WTC11 (cell line): ENCODE measurements at regions not wholly inside any gene's neighbourhood (a gene's known extent, or its start where the extent isn't known, plus 50 kb on each side); places are given as distances from the start of the nearest gene placed in this dataset.
"Not testable (repeated sequence)": the region's sequence is repeated elsewhere in the genome, so short reads cannot be mapped to it uniquely, and the experiment has no call there.

Experiments used
- ATAC-seq: fragments of 200-7000 bp; cut with Tn5 transposase; 2 replicates; pipeline ENCODE4 v1.10.0; 2021; ENCODE audit warnings: mild to moderate bottlenecking, moderate library complexity
- CTCF ChIA-PET: fragments of 300-600 bp; sonication (Branson Sonifier 250); formaldehyde crosslinking; loops from one replicate; lab custom pipeline; 2021; ENCODE audit warnings: antibody characterized with exemption; lab: Charles Lee
- POLR2A ChIA-PET: fragments of 350-600 bp; sonication (Branson Sonifier 250); formaldehyde crosslinking; loops from one replicate; lab custom pipeline; 2021; ENCODE audit warnings: antibody characterized with exemption; lab: Charles Lee
- DNase-seq: peaks from one replicate; pipeline ENCODE4 v3.0.0; 2021; ENCODE audit warnings: low spot score
- H3K27ac Mint-ChIP-seq: 2 replicates; pipeline ENCODE4 v1.8.0; 2021; ENCODE audit warnings: mixed read lengths
- H3K27me3 Mint-ChIP-seq: 2 replicates; pipeline ENCODE4 v1.8.0; 2021; ENCODE audit warnings: low read depth, mild to moderate bottlenecking, moderate library complexity, mixed read lengths
- H3K36me3 Mint-ChIP-seq: 2 replicates; pipeline ENCODE4 v1.8.0; 2021; ENCODE audit warnings: mixed read lengths
- H3K4me1 Mint-ChIP-seq: 2 replicates; pipeline ENCODE4 v1.8.0; 2022; ENCODE audit warnings: mixed read lengths
- H3K4me3 Mint-ChIP-seq: 2 replicates; pipeline ENCODE4 v1.8.0; 2021; ENCODE audit warnings: mild to moderate bottlenecking, moderate library complexity, mixed read lengths
- H3K9me3 Mint-ChIP-seq: 2 replicates; pipeline ENCODE4 v1.8.0; 2021; ENCODE audit warnings: mixed read lengths
- ETV6 ChIP-seq: sonication (generic); formaldehyde crosslinking; IDR thresholded peaks from 2 replicates; pipeline ENCODE4 v1.8.1; 2022; ENCODE audit warnings: mild to moderate bottlenecking, missing genetic modification reagents
- FOXJ3 ChIP-seq: sonication (generic); formaldehyde crosslinking; IDR thresholded peaks from 2 replicates; pipeline ENCODE4 v1.9.0; 2021; ENCODE audit warnings: missing genetic modification reagents, mild to moderate bottlenecking, borderline replicate concordance
- MAX ChIP-seq: sonication (generic); formaldehyde crosslinking; IDR thresholded peaks from 2 replicates; pipeline ENCODE4 v1.8.0; 2022; ENCODE audit warnings: mild to moderate bottlenecking, missing genetic modification reagents
- MXD4 ChIP-seq: fragments of 250-450 bp; sonication (Bioruptor Pico); IDR thresholded peaks from 2 replicates; pipeline ENCODE4 v1.8.0; 2021; ENCODE audit warnings: mild to moderate bottlenecking, moderate library complexity, borderline replicate concordance
- SMAD3 ChIP-seq: sonication (generic); formaldehyde crosslinking; IDR thresholded peaks from 2 replicates; pipeline ENCODE4 v1.8.0; 2022; ENCODE audit warnings: missing genetic modification reagents, mild to moderate bottlenecking, borderline replicate concordance
- TCF7 ChIP-seq: sonication (generic); formaldehyde crosslinking; IDR thresholded peaks from 2 replicates; pipeline ENCODE4 v1.8.0; 2022; ENCODE audit warnings: mild to moderate bottlenecking, low read depth, missing genetic modification reagents, moderate library complexity
- TEAD1 ChIP-seq: sonication (generic); formaldehyde crosslinking; IDR thresholded peaks from 2 replicates; pipeline ENCODE4 v1.8.0; 2022; ENCODE audit warnings: mild to moderate bottlenecking, missing genetic modification reagents
- ZMAT4 ChIP-seq: fragments of 250-450 bp; sonication (Bioruptor Pico); IDR thresholded peaks from 2 replicates; pipeline ENCODE4 v1.9.0; 2021; ENCODE audit warnings: mild to moderate bottlenecking
- ZNF263 ChIP-seq: sonication (generic); formaldehyde crosslinking; IDR thresholded peaks from 2 replicates; pipeline ENCODE4 v1.8.1; 2022; ENCODE audit warnings: low read depth, mild to moderate bottlenecking, moderate library complexity, missing genetic modification reagents
- TF ChIP-seq, protein P1 (sequence below): sonication (generic); formaldehyde crosslinking; IDR thresholded peaks from 2 replicates; pipeline ENCODE4 v1.8.0; 2022; ENCODE audit warnings: mild to moderate bottlenecking, missing genetic modification reagents
- TF ChIP-seq, protein P2 (sequence below): sonication (generic); formaldehyde crosslinking; IDR thresholded peaks from 2 replicates; pipeline ENCODE4 v1.8.0; 2022; ENCODE audit warnings: mild to moderate bottlenecking, missing genetic modification reagents
- TF ChIP-seq, protein P3 (sequence below): sonication (generic); formaldehyde crosslinking; IDR thresholded peaks from 2 replicates; pipeline ENCODE4 v1.8.1; 2023; ENCODE audit warnings: mild to moderate bottlenecking, missing genetic modification reagents, moderate library complexity
- TF ChIP-seq, protein P4 (sequence below): sonication (generic); formaldehyde crosslinking; IDR thresholded peaks from 2 replicates; pipeline ENCODE4 v1.8.1; 2023; ENCODE audit warnings: mild to moderate bottlenecking, missing genetic modification reagents
- TF ChIP-seq, protein P5 (sequence below): sonication (generic); formaldehyde crosslinking; IDR thresholded peaks from 2 replicates; pipeline ENCODE4 v1.8.0; 2023; ENCODE audit warnings: missing genetic modification reagents, mild to moderate bottlenecking, borderline replicate concordance

- DNase-seq, POLR2A ChIA-PET, H3K27me3 Mint-ChIP-seq: not testable (repeated sequence)
- peak overlapping the region; percentile 85 for H3K27ac Mint-ChIP-seq
- H3K9me3 Mint-ChIP-seq: peaks cover 32% of the 10 kb centered on the region
- H3K4me1 Mint-ChIP-seq: peaks cover 40% of the 10 kb centered on the region
- peaks cover 78% of the 10 kb centered on the region for H3K36me3 Mint-ChIP-seq
- CTCF ChIA-PET: interaction anchor here (0.7 kb wide), 1 partner anchor 9 kb away, joined by 3 read pairs; no protein-coding TSS in a partner anchor
- TF ChIP-seq MAX (CRISPR knock-in tag): peak; percentile 27; the same call in 1 of the 2 replicates
- TF ChIP-seq ETV6 (CRISPR knock-in tag): peak; percentile 56; the same call in 1 of the 2 replicates
- peak; percentile 60; the same call in 1 of the 2 replicates for TF ChIP-seq TEAD1 (CRISPR knock-in tag)
- TF ChIP-seq, all 79 proteins: peak for 3; not testable (repeated sequence) for 76
- H3K4me3 Mint-ChIP-seq: not testable (repeated sequence)
- ATAC-seq: peak; percentile 89
These were observed 456.4 kb downstream of the SHISA9 start for GRCh38 chr16:13357842-13358241.

DNA sequence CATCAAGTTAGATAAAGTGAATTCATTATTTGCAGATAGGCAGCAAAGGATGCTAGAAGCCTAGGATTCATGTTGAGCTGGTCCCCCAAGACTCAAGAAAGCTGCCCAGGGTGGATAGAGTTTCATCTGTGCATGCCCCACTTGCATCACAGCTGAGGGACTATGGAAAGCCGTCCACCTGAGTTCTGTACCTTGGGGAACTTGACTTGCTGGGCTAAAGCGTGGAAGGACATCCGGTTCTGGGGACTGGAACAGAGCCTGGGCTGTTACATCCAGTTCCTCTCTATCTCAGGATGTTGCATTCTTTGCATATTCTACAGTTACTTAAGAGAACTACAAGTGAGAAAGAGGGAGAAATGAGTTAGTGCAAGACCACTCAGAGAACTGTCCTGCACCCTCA is 458.4 kb downstream of the SHISA9 start:
- TF ChIP-seq MXD4 (CRISPR knock-in tag): no peak
- TF ChIP-seq, protein P1, sequence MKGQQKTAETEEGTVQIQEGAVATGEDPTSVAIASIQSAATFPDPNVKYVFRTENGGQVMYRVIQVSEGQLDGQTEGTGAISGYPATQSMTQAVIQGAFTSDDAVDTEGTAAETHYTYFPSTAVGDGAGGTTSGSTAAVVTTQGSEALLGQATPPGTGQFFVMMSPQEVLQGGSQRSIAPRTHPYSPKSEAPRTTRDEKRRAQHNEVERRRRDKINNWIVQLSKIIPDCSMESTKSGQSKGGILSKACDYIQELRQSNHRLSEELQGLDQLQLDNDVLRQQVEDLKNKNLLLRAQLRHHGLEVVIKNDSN (CRISPR knock-in tag): no peak
- TF ChIP-seq, protein P2, sequence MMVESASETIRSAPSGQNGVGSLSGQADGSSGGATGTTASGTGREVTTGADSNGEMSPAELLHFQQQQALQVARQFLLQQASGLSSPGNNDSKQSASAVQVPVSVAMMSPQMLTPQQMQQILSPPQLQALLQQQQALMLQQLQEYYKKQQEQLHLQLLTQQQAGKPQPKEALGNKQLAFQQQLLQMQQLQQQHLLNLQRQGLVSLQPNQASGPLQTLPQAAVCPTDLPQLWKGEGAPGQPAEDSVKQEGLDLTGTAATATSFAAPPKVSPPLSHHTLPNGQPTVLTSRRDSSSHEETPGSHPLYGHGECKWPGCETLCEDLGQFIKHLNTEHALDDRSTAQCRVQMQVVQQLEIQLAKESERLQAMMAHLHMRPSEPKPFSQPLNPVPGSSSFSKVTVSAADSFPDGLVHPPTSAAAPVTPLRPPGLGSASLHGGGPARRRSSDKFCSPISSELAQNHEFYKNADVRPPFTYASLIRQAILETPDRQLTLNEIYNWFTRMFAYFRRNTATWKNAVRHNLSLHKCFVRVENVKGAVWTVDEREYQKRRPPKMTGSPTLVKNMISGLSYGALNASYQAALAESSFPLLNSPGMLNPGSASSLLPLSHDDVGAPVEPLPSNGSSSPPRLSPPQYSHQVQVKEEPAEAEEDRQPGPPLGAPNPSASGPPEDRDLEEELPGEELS (CRISPR knock-in tag): no peak
- no peak for TF ChIP-seq FOXJ3 (CRISPR knock-in tag)
- no peak for TF ChIP-seq TCF7 (CRISPR knock-in tag)
- no peak for TF ChIP-seq SMAD3
- no peak for TF ChIP-seq ZMAT4 (CRISPR knock-in tag)
- TF ChIP-seq, protein P3, sequence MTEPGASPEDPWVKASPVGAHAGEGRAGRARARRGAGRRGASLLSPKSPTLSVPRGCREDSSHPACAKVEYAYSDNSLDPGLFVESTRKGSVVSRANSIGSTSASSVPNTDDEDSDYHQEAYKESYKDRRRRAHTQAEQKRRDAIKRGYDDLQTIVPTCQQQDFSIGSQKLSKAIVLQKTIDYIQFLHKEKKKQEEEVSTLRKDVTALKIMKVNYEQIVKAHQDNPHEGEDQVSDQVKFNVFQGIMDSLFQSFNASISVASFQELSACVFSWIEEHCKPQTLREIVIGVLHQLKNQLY (CRISPR knock-in tag): no peak
- TF ChIP-seq ZNF263 (CRISPR knock-in tag): no peak
- TF ChIP-seq, protein P4, sequence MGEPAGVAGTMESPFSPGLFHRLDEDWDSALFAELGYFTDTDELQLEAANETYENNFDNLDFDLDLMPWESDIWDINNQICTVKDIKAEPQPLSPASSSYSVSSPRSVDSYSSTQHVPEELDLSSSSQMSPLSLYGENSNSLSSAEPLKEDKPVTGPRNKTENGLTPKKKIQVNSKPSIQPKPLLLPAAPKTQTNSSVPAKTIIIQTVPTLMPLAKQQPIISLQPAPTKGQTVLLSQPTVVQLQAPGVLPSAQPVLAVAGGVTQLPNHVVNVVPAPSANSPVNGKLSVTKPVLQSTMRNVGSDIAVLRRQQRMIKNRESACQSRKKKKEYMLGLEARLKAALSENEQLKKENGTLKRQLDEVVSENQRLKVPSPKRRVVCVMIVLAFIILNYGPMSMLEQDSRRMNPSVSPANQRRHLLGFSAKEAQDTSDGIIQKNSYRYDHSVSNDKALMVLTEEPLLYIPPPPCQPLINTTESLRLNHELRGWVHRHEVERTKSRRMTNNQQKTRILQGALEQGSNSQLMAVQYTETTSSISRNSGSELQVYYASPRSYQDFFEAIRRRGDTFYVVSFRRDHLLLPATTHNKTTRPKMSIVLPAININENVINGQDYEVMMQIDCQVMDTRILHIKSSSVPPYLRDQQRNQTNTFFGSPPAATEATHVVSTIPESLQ (CRISPR knock-in tag): no peak
- TF ChIP-seq, protein P5, sequence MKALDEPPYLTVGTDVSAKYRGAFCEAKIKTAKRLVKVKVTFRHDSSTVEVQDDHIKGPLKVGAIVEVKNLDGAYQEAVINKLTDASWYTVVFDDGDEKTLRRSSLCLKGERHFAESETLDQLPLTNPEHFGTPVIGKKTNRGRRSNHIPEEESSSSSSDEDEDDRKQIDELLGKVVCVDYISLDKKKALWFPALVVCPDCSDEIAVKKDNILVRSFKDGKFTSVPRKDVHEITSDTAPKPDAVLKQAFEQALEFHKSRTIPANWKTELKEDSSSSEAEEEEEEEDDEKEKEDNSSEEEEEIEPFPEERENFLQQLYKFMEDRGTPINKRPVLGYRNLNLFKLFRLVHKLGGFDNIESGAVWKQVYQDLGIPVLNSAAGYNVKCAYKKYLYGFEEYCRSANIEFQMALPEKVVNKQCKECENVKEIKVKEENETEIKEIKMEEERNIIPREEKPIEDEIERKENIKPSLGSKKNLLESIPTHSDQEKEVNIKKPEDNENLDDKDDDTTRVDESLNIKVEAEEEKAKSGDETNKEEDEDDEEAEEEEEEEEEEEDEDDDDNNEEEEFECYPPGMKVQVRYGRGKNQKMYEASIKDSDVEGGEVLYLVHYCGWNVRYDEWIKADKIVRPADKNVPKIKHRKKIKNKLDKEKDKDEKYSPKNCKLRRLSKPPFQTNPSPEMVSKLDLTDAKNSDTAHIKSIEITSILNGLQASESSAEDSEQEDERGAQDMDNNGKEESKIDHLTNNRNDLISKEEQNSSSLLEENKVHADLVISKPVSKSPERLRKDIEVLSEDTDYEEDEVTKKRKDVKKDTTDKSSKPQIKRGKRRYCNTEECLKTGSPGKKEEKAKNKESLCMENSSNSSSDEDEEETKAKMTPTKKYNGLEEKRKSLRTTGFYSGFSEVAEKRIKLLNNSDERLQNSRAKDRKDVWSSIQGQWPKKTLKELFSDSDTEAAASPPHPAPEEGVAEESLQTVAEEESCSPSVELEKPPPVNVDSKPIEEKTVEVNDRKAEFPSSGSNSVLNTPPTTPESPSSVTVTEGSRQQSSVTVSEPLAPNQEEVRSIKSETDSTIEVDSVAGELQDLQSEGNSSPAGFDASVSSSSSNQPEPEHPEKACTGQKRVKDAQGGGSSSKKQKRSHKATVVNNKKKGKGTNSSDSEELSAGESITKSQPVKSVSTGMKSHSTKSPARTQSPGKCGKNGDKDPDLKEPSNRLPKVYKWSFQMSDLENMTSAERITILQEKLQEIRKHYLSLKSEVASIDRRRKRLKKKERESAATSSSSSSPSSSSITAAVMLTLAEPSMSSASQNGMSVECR (CRISPR knock-in tag): no peak
- Mint-ChIP-seq H3K4me1 (peaks cover 50% of the 10 kb centered on the region), H3K27ac (no peak overlapping the region), H3K36me3 (peaks cover 71% of the 10 kb centered on the region), H3K9me3 (peaks cover 32% of the 10 kb centered on the region), H3K27me3 (peaks cover 6% of the 10 kb centered on the region; the same call in 1 of the 2 replicates), H3K4me3 (no peak overlapping the region)
- DNase-seq: no peak
- CTCF ChIA-PET: no interaction called here
- ATAC-seq: no peak
- POLR2A ChIA-PET: no interaction called here
